NB4 (cell line): ENCODE measurements at regions not wholly inside any gene's neighbourhood (a gene's known extent, or its start where the extent isn't known, plus 50 kb on each side); places are given as distances from the start of the nearest gene placed in this dataset.

Experiments used
- MYC ChIP-seq: IDR thresholded peaks from 2 replicates; pipeline ENCODE4 v1.6.1; 2011; ENCODE audit warnings: low read depth, low read length
- POLR2A ChIP-seq: IDR thresholded peaks from 2 replicates; pipeline ENCODE4 v1.6.1; 2011; ENCODE audit warnings: mild to moderate bottlenecking; ENCODE audit not compliant: insufficient read length; ENCODE audit errors: extremely low read depth

GRCh38 chr11:24198481-24198880 is 298.4 kb upstream of the LUZP2 start:
- no peak for TF ChIP-seq POLR2A
- no peak for TF ChIP-seq MYC
